B cell (primary cell): ENCODE measurements at regions not wholly inside any gene's neighbourhood (a gene's known extent, or its start where the extent isn't known, plus 50 kb on each side); places are given as distances from the start of the nearest gene placed in this dataset.

Experiments
- ATAC-seq: fragments of 200-7000 bp; cut with Tn5 transposase; one replicate; pipeline ENCODE4 v1.10.0; 2021; ENCODE audit warnings: low read depth, mild to moderate bottlenecking, moderate number of reproducible peaks, moderate library complexity
- CTCF ChIA-PET: fragments of 350-600 bp; sonication (Branson Sonifier 250); formaldehyde crosslinking; loops from one replicate; lab custom pipeline; 2021; ENCODE audit warnings: antibody characterized with exemption, inconsistent platforms; lab: Charles Lee
- POLR2A ChIA-PET: fragments of 350-600 bp; sonication (Branson Sonifier 250); formaldehyde crosslinking; loops from one replicate; lab custom pipeline; 2021; ENCODE audit warnings: antibody characterized with exemption; lab: Charles Lee
- DNase-seq: peaks from one replicate; pipeline ENCODE4 v3.0.0; 2013
- H2AFZ ChIP-seq: 2 replicates; pipeline ENCODE4 v1.6.1; 2012; ENCODE audit warnings: mild to moderate bottlenecking, low read depth, low read length; ENCODE audit not compliant: insufficient read depth, poor library complexity, severe bottlenecking
- H3K27ac ChIP-seq, 2 donors: 1 replicate in 1 of 2; 2 replicates in 1 of 2; pipeline ENCODE4 v1.5.1; 2012 to 2013; ENCODE audit warnings: low read length in 2 of 2, mild to moderate bottlenecking in 2 of 2, moderate library complexity in 1 of 2
- H3K27me3 ChIP-seq, 4 experiments: fragments of 200-600 bp in 1 of 4; sonication (generic) in 1 of 4; replicated peaks in 1 of 4; 1 replicate in 2 of 4; 2 replicates in 2 of 4; pipeline versions ENCODE4 v1.6.1 to v1.7.0; 2013 to 2016; ENCODE audit warnings: low read length in 3 of 4, mild to moderate bottlenecking in 2 of 4, mixed read lengths in 1 of 4, moderate library complexity in 1 of 4; ENCODE audit not compliant: insufficient read depth in 4 of 4, control insufficient read depth in 3 of 4; ENCODE audit errors: control extremely low read depth in 1 of 4
- H3K36me3 ChIP-seq, 2 experiments: replicated peaks in 1 of 2; 1 replicate in 1 of 2; 2 replicates in 1 of 2; pipeline versions ENCODE4 v1.6.1 to v1.7.1; 2013; ENCODE audit warnings: low read length in 1 of 2; ENCODE audit not compliant: insufficient read depth in 2 of 2, control insufficient read depth in 1 of 2; ENCODE audit errors: control extremely low read depth in 1 of 2, extremely low read depth in 1 of 2
- H3K4me1 ChIP-seq, 2 donors: fragments of 200-600 bp in 1 of 2; sonication (generic) in 1 of 2; 1 replicate in 1 of 2; 2 replicates in 1 of 2; pipeline versions ENCODE4 v1.5.1 to v1.6.1; 2013 to 2017; ENCODE audit warnings: low read length in 2 of 2; ENCODE audit not compliant: control insufficient read depth in 2 of 2, insufficient read depth in 2 of 2
- H3K4me2 ChIP-seq: replicated peaks from 2 replicates; pipeline ENCODE3; 2012; ENCODE audit warnings: mild to moderate bottlenecking, low read depth, low read length; ENCODE audit not compliant: poor library complexity, severe bottlenecking
- H3K4me3 ChIP-seq, 5 experiments: fragments of 200-600 bp in 1 of 5; sonication (generic) in 1 of 5; 1 replicate in 3 of 5; 2 replicates in 2 of 5; pipeline versions ENCODE4 v1.5.1 to v1.7.0; 2011 to 2016; ENCODE audit warnings: low read length in 4 of 5, mild to moderate bottlenecking in 4 of 5, low read depth in 2 of 5, control low read depth in 1 of 5, moderate library complexity in 1 of 5; ENCODE audit not compliant: insufficient read depth in 1 of 5; ENCODE audit errors: control extremely low read depth in 1 of 5, extremely low read depth in 1 of 5
- H3K79me2 ChIP-seq: fragments of 200-600 bp; sonication (generic); one replicate; pipeline ENCODE4 v1.6.0; 2016; ENCODE audit warnings: low read length; ENCODE audit not compliant: control insufficient read depth, insufficient read depth
- H3K9ac ChIP-seq: fragments of 200-600 bp; sonication (generic); 2 replicates; pipeline ENCODE4 v1.6.1; 2017; ENCODE audit warnings: mild to moderate bottlenecking, low read length, moderate library complexity
- H3K9me3 ChIP-seq, 3 donors: one replicate each; pipeline versions ENCODE4 v1.6.1 to v1.7.1; 2013; ENCODE audit warnings: low read length in 2 of 3; ENCODE audit not compliant: control insufficient read depth in 2 of 3, insufficient read depth in 1 of 3; ENCODE audit errors: control extremely low read depth in 1 of 3
- H4K20me1 ChIP-seq: 2 replicates; pipeline ENCODE4 v1.6.0; 2012; ENCODE audit warnings: mild to moderate bottlenecking, low read length; ENCODE audit not compliant: insufficient read depth, control insufficient read depth, poor library complexity, severe bottlenecking
- H3K27ac Mint-ChIP-seq: one replicate; pipeline ENCODE4 v1.8.0; 2021; ENCODE audit warnings: mixed read lengths
- H3K27me3 Mint-ChIP-seq: one replicate; pipeline ENCODE4 v1.8.0; 2021; ENCODE audit warnings: mixed read lengths
- H3K4me1 Mint-ChIP-seq: one replicate; pipeline ENCODE4 v1.8.0; 2021; ENCODE audit warnings: mixed read lengths
- H3K4me3 Mint-ChIP-seq: one replicate; pipeline ENCODE4 v1.8.0; 2021; ENCODE audit warnings: mixed read lengths
- H3K9me3 Mint-ChIP-seq: one replicate; pipeline ENCODE4 v1.8.0; 2022; ENCODE audit warnings: mixed read lengths; ENCODE audit not compliant: insufficient read depth
- CTCF ChIP-seq: fragments of 200-600 bp; IDR thresholded peaks from one replicate; pipeline ENCODE4 v1.8.0; 2022; ENCODE audit warnings: antibody characterized with exemption, mild to moderate bottlenecking
- EZH2 ChIP-seq: IDR thresholded peaks from 2 replicates; pipeline ENCODE4 v1.6.1; 2012; ENCODE audit warnings: borderline replicate concordance, low read depth, mild to moderate bottlenecking, moderate library complexity, low read length; ENCODE audit not compliant: insufficient read depth, poor library complexity, severe bottlenecking
- WGBS: methylation state at CpG from one replicate; pipeline ENCODE4 v1.1.5; 2013; ENCODE audit warnings: missing lambda C conversion rate; ENCODE audit not compliant: insufficient coverage; 5-methylcytosine and 5-hydroxymethylcytosine counted together
- intact Hi-C: fragments of 100-400 bp; cut with micrococcal nuclease; formaldehyde crosslinking; loops from one replicate; pipeline ENCODE4 v1.10.0; 2022

- no peaks in the 10 kb centered on the region for H3K79me2 ChIP-seq
- no peaks in the 10 kb centered on the region for H3K36me3 ChIP-seq
- Mint-ChIP-seq H3K9me3 (peaks cover 3% of the 10 kb centered on the region), H3K27me3 (no peaks in the 10 kb centered on the region), H3K27ac (no peak overlapping the region), H3K4me1 (no peaks in the 10 kb centered on the region), H3K4me3 (no peak overlapping the region)
- ChIA-PET CTCF (no interaction called here), POLR2A (no interaction called here)
- intact Hi-C loops = no loop called here
- H3K4me3 ChIP-seq = no peak overlapping the region
- 83% methylated on average over 4 of the region's 4 CpGs for WGBS
- no peak overlapping the region for H3K27ac ChIP-seq
- ATAC-seq (no peak), DNase-seq (no peak)
- no peaks in the 10 kb centered on the region for H3K4me1 ChIP-seq
- no peaks in the 10 kb centered on the region for H4K20me1 ChIP-seq
- H3K4me2 ChIP-seq = no peak overlapping the region
- TF ChIP-seq EZH2 (no peak), CTCF (no peak)
- no peak overlapping the region for H3K9ac ChIP-seq
- no peaks in the 10 kb centered on the region for H3K27me3 ChIP-seq
- H2AFZ ChIP-seq = no peak overlapping the region
- H3K9me3 ChIP-seq = peaks cover 0 to 5% (median 0%) of the 10 kb centered on the region in 3 donors
Measured at GRCh38 chr5:13609504-13609903, 335.0 kb downstream of the DNAH5 start.

- Histone ChIP-seq H3K36me3 (no peaks in the 10 kb centered on the region), H3K4me1 (no peaks in the 10 kb centered on the region), H4K20me1 (no peaks in the 10 kb centered on the region), H2AFZ (no peak overlapping the region), H3K27me3 (no peaks in the 10 kb centered on the region), H3K4me2 (no peak overlapping the region), H3K79me2 (no peaks in the 10 kb centered on the region), H3K9me3 (no peaks in the 10 kb centered on the region), H3K4me3 (no peak overlapping the region), H3K9ac (no peak overlapping the region), H3K27ac (no peak overlapping the region)
- H3K9me3 Mint-ChIP-seq = peaks cover 3% of the 10 kb centered on the region
- no peak for TF ChIP-seq CTCF
- no peak for TF ChIP-seq EZH2
- H3K4me1 Mint-ChIP-seq = no peaks in the 10 kb centered on the region
- H3K4me3 Mint-ChIP-seq = no peak overlapping the region
- no peak overlapping the region for H3K27ac Mint-ChIP-seq
- ChIA-PET CTCF (no interaction called here), POLR2A (no interaction called here)
- H3K27me3 Mint-ChIP-seq = no peaks in the 10 kb centered on the region
- WGBS = no CpG with 5 or more reads among the region's 1 CpG
- DNase-seq (no peak), ATAC-seq (no peak)
- intact Hi-C loops = no loop called here
Measured at GRCh38 chr5:13606051-13606450, 338.4 kb downstream of the DNAH5 start.
